ENCODE measurements at regions not wholly inside any gene's neighbourhood (a gene's known extent, or its start where the extent isn't known, plus 50 kb on each side); places are given as distances from the start of the nearest gene placed in this dataset.

- H3K79me2 ChIP-seq (ENCODE audit: insufficient read depth, low read length): no peaks in the 10 kb centered on the region
- H3K27ac ChIP-seq (ENCODE audit: low read depth, low read length): no peak overlapping the region
- no peaks in the 10 kb centered on the region for H3K9me3 ChIP-seq (ENCODE audit: control insufficient read depth in 1 of 2, insufficient read depth in 1 of 2, low read depth in 1 of 2, low read length in 2 of 2)
- no peak for TF ChIP-seq SRF (IDR thresholded peaks at IDR 0.05; ENCODE audit: low read depth)
- no peak for TF ChIP-seq CBX3 (IDR thresholded peaks at IDR 0.05; ENCODE audit: low read depth)
- TF ChIP-seq ZBTB33 (IDR thresholded peaks at IDR 0.05; ENCODE audit: extremely low read depth, insufficient replicate concordance, low read length): no peak
- TF ChIP-seq FOSL1 (IDR thresholded peaks at IDR 0.05; ENCODE audit: low read depth): no peak
- no peak for TF ChIP-seq MAX (IDR thresholded peaks at IDR 0.05)
- no peak for TF ChIP-seq RAD21 (IDR thresholded peaks at IDR 0.05; ENCODE audit: low read depth)
- TF ChIP-seq EGR1 (IDR thresholded peaks at IDR 0.05; ENCODE audit: low read depth): no peak
- H3K9me2 ChIP-seq (ENCODE audit: insufficient read depth): no peaks in the 10 kb centered on the region
- ChIA-PET RAD21 (ENCODE audit: low non-redundant PET in 1 of 2, low total read pairs in 2 of 2, uncharacterized antibody in 2 of 2, unreplicated experiment in 2 of 2) (interaction anchor here in 1 of 2 experiments (0.6 kb wide), 1 partner anchor 12 kb away, joined by 3 read pairs; no protein-coding TSS in a partner anchor), CTCF (no interaction called here), POLR2A (no interaction called here)
- DNase-seq (ENCODE audit: low read depth, low spot score) (no peak), ATAC-seq (no peak)
- no peaks in the 10 kb centered on the region for H4K20me1 ChIP-seq (ENCODE audit: insufficient read depth)
- no peaks in the 10 kb centered on the region for H3K36me3 ChIP-seq (ENCODE audit: control insufficient read depth in 1 of 2, insufficient read depth in 2 of 2, low read length in 2 of 2)
- H3K4me3 ChIP-seq (replicated peaks in 1 of 2; ENCODE audit: low read depth in 1 of 2, low read length in 2 of 2): no peak overlapping the region
- intact Hi-C loops (cut with micrococcal nuclease): no loop called here
- no TSS peak for BruUV-seq (replicated peaks)
- H3K4me1 ChIP-seq (ENCODE audit: control insufficient read depth in 1 of 2, insufficient read depth in 2 of 2, low read length in 2 of 2): no peaks in the 10 kb centered on the region
- H3K27me3 ChIP-seq (ENCODE audit: insufficient read depth, low read length): no peaks in the 10 kb centered on the region
- H3K4me2 ChIP-seq (ENCODE audit: low read length): no peak overlapping the region
- H3K9ac ChIP-seq (ENCODE audit: low read length): no peak overlapping the region
- H2AFZ ChIP-seq (ENCODE audit: low read depth, low read length, poor library complexity, severe bottlenecking): no peak overlapping the region
Measured at GRCh38 chr6:137320271-137320670, 101.1 kb upstream of the IFNGR1 start.

GRCh38 chr6:137316626-137317025 is 97.4 kb upstream of the IFNGR1 start:
- H2AFZ ChIP-seq (ENCODE audit: low read depth, low read length, poor library complexity, severe bottlenecking): no peak overlapping the region
- RAD21 ChIA-PET (ENCODE audit: low non-redundant PET in 1 of 2, low total read pairs in 2 of 2, uncharacterized antibody in 2 of 2, unreplicated experiment in 2 of 2): no interaction called here
- POLR2A ChIA-PET: no interaction called here
- no peaks in the 10 kb centered on the region for H3K79me2 ChIP-seq (ENCODE audit: insufficient read depth, low read length)
- no peaks in the 10 kb centered on the region for H3K9me3 ChIP-seq (ENCODE audit: control insufficient read depth in 1 of 2, insufficient read depth in 1 of 2, low read depth in 1 of 2, low read length in 2 of 2)
- no TSS peak for BruUV-seq (replicated peaks)
- intact Hi-C loops (cut with micrococcal nuclease): no loop called here
- H3K9ac ChIP-seq (ENCODE audit: low read length): no peak overlapping the region
- no peaks in the 10 kb centered on the region for H3K27me3 ChIP-seq (ENCODE audit: insufficient read depth, low read length)
- H3K4me1 ChIP-seq (ENCODE audit: control insufficient read depth in 1 of 2, insufficient read depth in 2 of 2, low read length in 2 of 2): no peaks in the 10 kb centered on the region
- H3K36me3 ChIP-seq (ENCODE audit: control insufficient read depth in 1 of 2, insufficient read depth in 2 of 2, low read length in 2 of 2): no peaks in the 10 kb centered on the region
- DNase-seq (ENCODE audit: low read depth, low spot score): no peak
- CTCF ChIA-PET: interaction anchor here (3.1 kb wide), 1 partner anchor 221 kb away, joined by 33 read pairs; no protein-coding TSS in a partner anchor
- no peak overlapping the region for H3K27ac ChIP-seq (ENCODE audit: low read depth, low read length)
- TF ChIP-seq ZFX (IDR thresholded peaks at IDR 0.05): no peak
- TF ChIP-seq MAX (IDR thresholded peaks at IDR 0.05): no peak
- no peak for TF ChIP-seq EZH2phosphoT487 (IDR thresholded peaks at IDR 0.05; ENCODE audit: borderline replicate concordance)
- TF ChIP-seq POLR2AphosphoS5 (IDR thresholded peaks at IDR 0.05; ENCODE audit: low read depth, low read length): no peak
- no peaks in the 10 kb centered on the region for H3K9me2 ChIP-seq (ENCODE audit: insufficient read depth)
- no peak for ATAC-seq
- H3K4me2 ChIP-seq (ENCODE audit: low read length): no peak overlapping the region
- H4K20me1 ChIP-seq (ENCODE audit: insufficient read depth): no peaks in the 10 kb centered on the region
- no peak overlapping the region for H3K4me3 ChIP-seq (replicated peaks in 1 of 2; ENCODE audit: low read depth in 1 of 2, low read length in 2 of 2)
